ENCODE measurements at regions not wholly inside any gene's neighbourhood (a gene's known extent, or its start where the extent isn't known, plus 50 kb on each side); places are given as distances from the start of the nearest gene placed in this dataset.

DNA sequence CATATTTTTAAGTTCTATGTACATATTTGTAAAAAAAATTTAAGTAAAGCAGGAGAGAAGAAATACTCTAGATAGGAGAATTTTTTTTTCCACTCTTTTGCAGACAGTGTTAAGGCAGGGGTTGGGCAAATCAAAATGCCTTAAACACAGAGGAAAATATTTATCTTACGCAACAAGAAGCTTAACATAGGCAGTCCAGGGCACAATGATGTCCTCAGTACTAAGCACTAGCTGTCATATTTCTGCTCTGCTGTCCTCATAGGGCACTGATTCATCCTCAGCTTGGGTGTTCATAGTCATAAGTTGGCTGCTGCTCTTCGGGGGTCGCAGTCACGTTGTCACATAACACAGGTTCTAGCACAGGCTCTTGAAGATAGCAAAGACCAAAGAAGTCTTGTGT is 247.4 kb downstream of the PTBP2 start:
- TF ChIP-seq, protein P1, sequence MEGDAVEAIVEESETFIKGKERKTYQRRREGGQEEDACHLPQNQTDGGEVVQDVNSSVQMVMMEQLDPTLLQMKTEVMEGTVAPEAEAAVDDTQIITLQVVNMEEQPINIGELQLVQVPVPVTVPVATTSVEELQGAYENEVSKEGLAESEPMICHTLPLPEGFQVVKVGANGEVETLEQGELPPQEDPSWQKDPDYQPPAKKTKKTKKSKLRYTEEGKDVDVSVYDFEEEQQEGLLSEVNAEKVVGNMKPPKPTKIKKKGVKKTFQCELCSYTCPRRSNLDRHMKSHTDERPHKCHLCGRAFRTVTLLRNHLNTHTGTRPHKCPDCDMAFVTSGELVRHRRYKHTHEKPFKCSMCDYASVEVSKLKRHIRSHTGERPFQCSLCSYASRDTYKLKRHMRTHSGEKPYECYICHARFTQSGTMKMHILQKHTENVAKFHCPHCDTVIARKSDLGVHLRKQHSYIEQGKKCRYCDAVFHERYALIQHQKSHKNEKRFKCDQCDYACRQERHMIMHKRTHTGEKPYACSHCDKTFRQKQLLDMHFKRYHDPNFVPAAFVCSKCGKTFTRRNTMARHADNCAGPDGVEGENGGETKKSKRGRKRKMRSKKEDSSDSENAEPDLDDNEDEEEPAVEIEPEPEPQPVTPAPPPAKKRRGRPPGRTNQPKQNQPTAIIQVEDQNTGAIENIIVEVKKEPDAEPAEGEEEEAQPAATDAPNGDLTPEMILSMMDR (IDR thresholded peaks at IDR 0.05): no peak
- TF ChIP-seq POLR2A (IDR thresholded peaks at IDR 0.05): no peak
- no peak for TF ChIP-seq POLR2AphosphoS5 (IDR thresholded peaks at IDR 0.05; ENCODE audit: insufficient read depth in 1 of 2, low read depth in 1 of 2)
- Histone ChIP-seq H3K9me3 (no peaks in the 10 kb centered on the region), H3K4me3 (no peak overlapping the region), H3K27me3 (no peaks in the 10 kb centered on the region), H3K36me3 (no peaks in the 10 kb centered on the region), H3K4me1 (no peaks in the 10 kb centered on the region), H3K27ac (no peak overlapping the region)
- intact Hi-C loops (cut with DNase I): no loop called here
- no peak for DNase-seq (ENCODE audit: extremely low spot score in 2 of 2)

DNA sequence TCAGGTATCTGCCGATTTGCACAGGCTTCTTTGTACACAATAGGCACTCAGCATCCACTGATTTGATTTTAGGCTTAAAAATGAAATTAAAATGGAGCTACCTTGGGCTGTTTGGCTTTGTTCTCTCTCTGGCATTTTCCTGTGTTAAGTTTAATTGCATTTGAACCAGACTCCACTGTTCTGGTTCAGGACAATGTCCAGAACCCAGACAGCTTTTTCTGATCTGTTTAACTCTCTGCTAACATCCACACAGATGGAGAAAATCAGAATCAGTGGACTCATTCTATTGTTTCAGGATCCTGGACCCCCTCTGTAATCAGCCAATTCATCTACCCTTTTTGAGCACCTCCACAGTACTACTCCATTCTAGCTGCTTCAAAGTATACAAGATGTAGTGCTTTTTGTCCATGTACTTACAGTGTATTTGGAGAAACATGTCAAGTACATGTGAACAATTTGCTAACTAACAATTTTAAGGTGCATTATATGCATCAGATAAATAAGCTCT is 248.1 kb downstream of the PTBP2 start:
- TF ChIP-seq POLR2A (IDR thresholded peaks at IDR 0.05): no peak
- TF ChIP-seq POLR2AphosphoS5 (IDR thresholded peaks at IDR 0.05; ENCODE audit: insufficient read depth in 1 of 2, low read depth in 1 of 2): no peak
- TF ChIP-seq, protein P1 (IDR thresholded peaks at IDR 0.05): no peak
- no peak for DNase-seq (ENCODE audit: extremely low spot score in 2 of 2)
- Histone ChIP-seq H3K4me3 (no peak overlapping the region), H3K36me3 (no peaks in the 10 kb centered on the region), H3K4me1 (no peaks in the 10 kb centered on the region), H3K27me3 (no peaks in the 10 kb centered on the region), H3K27ac (no peak overlapping the region), H3K9me3 (no peaks in the 10 kb centered on the region)
- intact Hi-C loops (cut with DNase I): no loop called here

DNA sequence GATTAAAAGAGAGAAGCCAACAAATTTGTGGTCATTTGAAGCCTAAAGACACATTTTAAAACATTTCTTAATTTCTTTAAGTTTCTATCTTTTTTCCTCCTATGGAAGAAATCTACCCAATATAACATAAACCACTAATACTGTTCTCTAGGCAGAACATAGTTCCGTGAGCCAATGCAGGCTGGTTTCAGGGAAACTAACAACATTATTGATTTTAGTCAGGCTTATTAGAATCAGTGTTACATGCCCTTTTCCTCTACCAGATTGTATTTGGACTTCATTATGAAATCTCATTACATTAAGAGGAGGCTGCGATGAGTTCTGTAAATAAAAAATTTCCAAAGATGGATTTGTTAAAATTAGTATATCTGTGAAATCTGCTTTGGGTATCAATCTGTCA is 249.9 kb downstream of the PTBP2 start:
- H3K4me3 ChIP-seq: no peak overlapping the region
- intact Hi-C loops (cut with DNase I): no loop called here
- no peaks in the 10 kb centered on the region for H3K27me3 ChIP-seq
- no peak overlapping the region for H3K27ac ChIP-seq
- DNase-seq (ENCODE audit: extremely low spot score in 2 of 2): no peak
- no peaks in the 10 kb centered on the region for H3K9me3 ChIP-seq
- no peaks in the 10 kb centered on the region for H3K4me1 ChIP-seq
- TF ChIP-seq, protein P1 (IDR thresholded peaks at IDR 0.05): no peak
- no peak for TF ChIP-seq POLR2A (IDR thresholded peaks at IDR 0.05)
- TF ChIP-seq POLR2AphosphoS5 (IDR thresholded peaks at IDR 0.05; ENCODE audit: insufficient read depth in 1 of 2, low read depth in 1 of 2): no peak
- no peaks in the 10 kb centered on the region for H3K36me3 ChIP-seq

DNA sequence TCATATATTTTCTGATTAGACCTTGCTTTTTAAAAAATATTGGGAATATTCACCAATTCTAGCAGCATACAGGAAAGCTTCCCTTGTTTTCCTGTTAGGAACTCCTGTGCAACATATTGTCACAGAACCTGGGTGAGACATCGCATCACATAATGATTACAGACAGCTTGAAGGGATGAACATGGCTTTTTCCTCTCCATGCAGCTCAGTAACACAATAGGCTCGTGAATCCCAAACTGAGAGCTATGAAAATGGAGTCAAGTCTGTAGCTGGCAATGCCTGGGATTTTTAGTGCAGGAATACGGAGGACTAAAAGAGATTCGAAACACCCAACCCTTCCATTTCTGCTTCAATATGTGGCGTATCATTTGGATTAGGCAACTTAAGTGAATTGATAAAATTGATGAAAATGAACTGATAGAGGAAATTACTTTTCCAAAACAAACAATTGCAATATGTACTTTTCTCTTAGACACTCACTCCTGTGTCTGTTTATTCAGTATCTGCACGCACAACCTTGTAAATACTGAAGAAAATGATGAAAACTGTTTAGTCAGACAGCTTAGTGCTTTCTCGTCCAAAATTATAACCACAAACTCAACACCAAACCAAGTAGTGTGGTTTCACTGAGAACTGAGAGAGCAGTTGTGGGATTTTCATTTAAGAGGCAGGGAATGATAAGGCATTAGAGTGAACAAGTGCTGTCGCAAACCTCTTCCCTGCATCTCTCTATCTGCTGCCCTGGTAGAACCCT is 250.4 kb downstream of the PTBP2 start:
- no peak for DNase-seq (ENCODE audit: extremely low spot score in 2 of 2)
- Histone ChIP-seq H3K4me1 (no peaks in the 10 kb centered on the region), H3K27me3 (no peaks in the 10 kb centered on the region), H3K4me3 (no peak overlapping the region), H3K36me3 (no peaks in the 10 kb centered on the region), H3K9me3 (no peaks in the 10 kb centered on the region), H3K27ac (no peak overlapping the region)
- intact Hi-C loops (cut with DNase I): no loop called here
- no peak for TF ChIP-seq POLR2AphosphoS5 (IDR thresholded peaks at IDR 0.05; ENCODE audit: insufficient read depth in 1 of 2, low read depth in 1 of 2)
- no peak for TF ChIP-seq POLR2A (IDR thresholded peaks at IDR 0.05)
- TF ChIP-seq, protein P1 (IDR thresholded peaks at IDR 0.05): no peak

DNA sequence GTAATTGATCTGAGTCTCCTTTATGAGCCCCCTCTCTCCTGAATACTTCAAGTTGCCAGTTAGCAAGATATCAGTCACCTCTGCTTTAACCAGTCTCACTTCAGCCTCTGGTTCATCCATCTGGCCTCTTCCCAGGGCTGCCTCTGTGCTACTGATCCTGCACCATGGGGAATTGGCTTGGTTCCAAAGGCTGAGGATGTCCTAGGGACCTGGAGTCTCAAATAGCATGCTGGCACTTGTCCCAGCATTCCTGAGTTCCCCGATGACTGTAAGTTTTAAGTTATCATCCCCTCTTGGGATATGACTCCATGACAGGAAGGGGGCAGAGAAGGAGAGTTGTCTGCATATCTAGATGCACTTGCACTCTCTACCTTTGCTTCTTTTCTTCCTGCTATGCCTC is 252.0 kb downstream of the PTBP2 start:
- Histone ChIP-seq H3K27ac (no peak overlapping the region), H3K27me3 (no peaks in the 10 kb centered on the region), H3K9me3 (no peaks in the 10 kb centered on the region), H3K4me3 (no peak overlapping the region), H3K4me1 (no peaks in the 10 kb centered on the region), H3K36me3 (no peaks in the 10 kb centered on the region)
- no peak for DNase-seq (ENCODE audit: extremely low spot score in 2 of 2)
- intact Hi-C loops (cut with DNase I): no loop called here
- TF ChIP-seq POLR2AphosphoS5 (IDR thresholded peaks at IDR 0.05; ENCODE audit: insufficient read depth in 1 of 2, low read depth in 1 of 2) (no peak), POLR2A (IDR thresholded peaks at IDR 0.05) (no peak)
- TF ChIP-seq, protein P1 (IDR thresholded peaks at IDR 0.05): no peak
